ENCODE measurements at regions not wholly inside any gene's neighbourhood (a gene's known extent, or its start where the extent isn't known, plus 50 kb on each side); places are given as distances from the start of the nearest gene placed in this dataset.

- H3K4me3 ChIP-seq (ENCODE audit: low read depth, low read length) = no peak overlapping the region
- no peak for TF ChIP-seq CTCF (IDR thresholded peaks at IDR 0.05; ENCODE audit: low read depth, low read length)
Observed at GRCh38 chr16:65446427-65446826, 324.6 kb upstream of the CDH11 start.

GRCh38 chr16:65445313-65446260 is 323.7 kb upstream of the CDH11 start:
- TF ChIP-seq CTCF (IDR thresholded peaks at IDR 0.05; ENCODE audit: low read depth, low read length) = no peak
- H3K4me3 ChIP-seq (ENCODE audit: low read depth, low read length) = no peak overlapping the region

- no peak for TF ChIP-seq CTCF (IDR thresholded peaks at IDR 0.05; ENCODE audit: low read depth, low read length)
Observed at GRCh38 chr16:65441501-65441900, 319.6 kb upstream of the CDH11 start.

GRCh38 chr16:65429504-65430181 is 307.8 kb upstream of the CDH11 start:
- no peak for TF ChIP-seq CTCF (IDR thresholded peaks at IDR 0.05; ENCODE audit: low read depth, low read length)
- H3K4me3 ChIP-seq (ENCODE audit: low read depth, low read length) = no peak overlapping the region

More at GRCh38 chr16:65441501-65441900, 319.6 kb upstream of the CDH11 start:
- H3K4me3 ChIP-seq (ENCODE audit: low read depth, low read length) = no peak overlapping the region

- TF ChIP-seq CTCF (IDR thresholded peaks at IDR 0.05; ENCODE audit: low read depth, low read length) = no peak
- no peak overlapping the region for H3K4me3 ChIP-seq (ENCODE audit: low read depth, low read length)
Observed at GRCh38 chr16:65426484-65426883, 304.6 kb upstream of the CDH11 start.

GRCh38 chr16:65422934-65423333 is 301.1 kb upstream of the CDH11 start:
- H3K4me3 ChIP-seq (ENCODE audit: low read depth, low read length) = no peak overlapping the region
- no peak for TF ChIP-seq CTCF (IDR thresholded peaks at IDR 0.05; ENCODE audit: low read depth, low read length)

- H3K4me3 ChIP-seq (ENCODE audit: low read depth, low read length) = no peak overlapping the region
- TF ChIP-seq CTCF (IDR thresholded peaks at IDR 0.05; ENCODE audit: low read depth, low read length) = no peak
Observed at GRCh38 chr16:65421596-65421995, 299.7 kb upstream of the CDH11 start.
